GM18499 (cell line): ENCODE measurements at regions not wholly inside any gene's neighbourhood (a gene's known extent, or its start where the extent isn't known, plus 50 kb on each side); places are given as distances from the start of the nearest gene placed in this dataset.
"Not testable (repeated sequence)": the region's sequence is repeated elsewhere in the genome, so short reads cannot be mapped to it uniquely, and the experiment has no call there.

Source experiments
- ATAC-seq: cut with Tn5 transposase; IDR thresholded peaks from one replicate; pipeline ENCODE4 v1.9.1; 2021; ENCODE audit warnings: moderate number of reproducible peaks; ENCODE audit not compliant: insufficient read depth, unreplicated experiment

- ATAC-seq: no peak
Observed at GRCh38 chr6:106782536-106783285, 153.3 kb downstream of the QRSL1 start.

GRCh38 chr6:106779552-106779951, 150.2 kb downstream of the QRSL1 start:
- ATAC-seq: not testable (repeated sequence)

- ATAC-seq: no peak
Observed at GRCh38 chr6:106778943-106779342, 149.6 kb downstream of the QRSL1 start.

GRCh38 chr6:106773996-106774629, 144.7 kb downstream of the QRSL1 start:
- no peak for ATAC-seq

- ATAC-seq: no peak
Observed at GRCh38 chr6:106773522-106773921, 144.1 kb downstream of the QRSL1 start.

GRCh38 chr6:106772270-106773142, 143.1 kb downstream of the QRSL1 start:
- ATAC-seq: no peak

GRCh38 chr6:106771822-106772221, 142.4 kb downstream of the QRSL1 start:
- ATAC-seq: no peak

GRCh38 chr6:106770663-106771062, 141.3 kb downstream of the QRSL1 start:
- ATAC-seq: no peak

- no peak for ATAC-seq
Observed at GRCh38 chr6:106770081-106770480, 140.7 kb downstream of the QRSL1 start.

GRCh38 chr6:106767271-106767670, 137.9 kb downstream of the QRSL1 start:
- no peak for ATAC-seq

GRCh38 chr6:106766201-106766600, 136.8 kb downstream of the QRSL1 start:
- ATAC-seq: no peak

GRCh38 chr6:106765496-106765895, 136.1 kb downstream of the QRSL1 start:
- ATAC-seq: no peak

- ATAC-seq: no peak
Observed at GRCh38 chr6:106764353-106764980, 135.1 kb downstream of the QRSL1 start.

- ATAC-seq: no peak
Observed at GRCh38 chr6:106763361-106763760, 134.0 kb downstream of the QRSL1 start.

GRCh38 chr6:106761160-106761559, 131.8 kb downstream of the QRSL1 start:
- ATAC-seq: no peak

GRCh38 chr6:106759112-106759511, 129.7 kb downstream of the QRSL1 start:
- ATAC-seq: no peak

GRCh38 chr6:106757722-106758467, 128.5 kb downstream of the QRSL1 start:
- no peak for ATAC-seq

GRCh38 chr6:106757267-106757666, 127.9 kb downstream of the QRSL1 start:
- no peak for ATAC-seq

- no peak for ATAC-seq
Observed at GRCh38 chr6:106754215-106754614, 124.8 kb downstream of the QRSL1 start.

GRCh38 chr6:106752641-106753040, 123.3 kb downstream of the QRSL1 start:
- no peak for ATAC-seq
